ENCODE measurements at regions not wholly inside any gene's neighbourhood (a gene's known extent, or its start where the extent isn't known, plus 50 kb on each side); places are given as distances from the start of the nearest gene placed in this dataset.

GRCh38 chr4:138689187-138689586 is 326.4 kb upstream of the NOCT start:
- TF ChIP-seq, protein P1, sequence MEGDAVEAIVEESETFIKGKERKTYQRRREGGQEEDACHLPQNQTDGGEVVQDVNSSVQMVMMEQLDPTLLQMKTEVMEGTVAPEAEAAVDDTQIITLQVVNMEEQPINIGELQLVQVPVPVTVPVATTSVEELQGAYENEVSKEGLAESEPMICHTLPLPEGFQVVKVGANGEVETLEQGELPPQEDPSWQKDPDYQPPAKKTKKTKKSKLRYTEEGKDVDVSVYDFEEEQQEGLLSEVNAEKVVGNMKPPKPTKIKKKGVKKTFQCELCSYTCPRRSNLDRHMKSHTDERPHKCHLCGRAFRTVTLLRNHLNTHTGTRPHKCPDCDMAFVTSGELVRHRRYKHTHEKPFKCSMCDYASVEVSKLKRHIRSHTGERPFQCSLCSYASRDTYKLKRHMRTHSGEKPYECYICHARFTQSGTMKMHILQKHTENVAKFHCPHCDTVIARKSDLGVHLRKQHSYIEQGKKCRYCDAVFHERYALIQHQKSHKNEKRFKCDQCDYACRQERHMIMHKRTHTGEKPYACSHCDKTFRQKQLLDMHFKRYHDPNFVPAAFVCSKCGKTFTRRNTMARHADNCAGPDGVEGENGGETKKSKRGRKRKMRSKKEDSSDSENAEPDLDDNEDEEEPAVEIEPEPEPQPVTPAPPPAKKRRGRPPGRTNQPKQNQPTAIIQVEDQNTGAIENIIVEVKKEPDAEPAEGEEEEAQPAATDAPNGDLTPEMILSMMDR (IDR thresholded peaks at IDR 0.05), result no peak
- no peak for TF ChIP-seq POLR2A (IDR thresholded peaks at IDR 0.05)
